ENCODE measurements at regions not wholly inside any gene's neighbourhood (a gene's known extent, or its start where the extent isn't known, plus 50 kb on each side); places are given as distances from the start of the nearest gene placed in this dataset.
"Not testable (repeated sequence)": the region's sequence is repeated elsewhere in the genome, so short reads cannot be mapped to it uniquely, and the experiment has no call there.

DNA sequence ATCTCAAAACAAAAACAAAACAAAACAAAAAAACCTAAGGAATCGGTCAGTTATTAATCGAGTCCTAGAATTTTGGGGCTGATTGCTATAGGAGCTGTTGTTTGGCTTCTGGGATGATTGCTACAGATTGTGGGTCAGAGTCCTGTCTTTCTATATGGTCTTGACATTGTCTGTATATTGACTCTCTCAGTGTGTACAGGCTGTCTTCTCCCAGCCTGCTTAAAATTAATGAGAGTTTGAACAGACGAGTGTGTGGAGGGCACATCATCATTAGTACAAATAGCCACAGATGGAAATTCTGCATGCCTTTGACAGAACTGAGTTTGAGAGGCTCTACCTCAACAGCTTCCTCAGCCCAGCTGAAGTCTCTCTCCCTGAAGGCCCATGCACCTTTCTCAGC lies 98.0 kb upstream of the PLGLB2 start:
- TF ChIP-seq, protein P1, sequence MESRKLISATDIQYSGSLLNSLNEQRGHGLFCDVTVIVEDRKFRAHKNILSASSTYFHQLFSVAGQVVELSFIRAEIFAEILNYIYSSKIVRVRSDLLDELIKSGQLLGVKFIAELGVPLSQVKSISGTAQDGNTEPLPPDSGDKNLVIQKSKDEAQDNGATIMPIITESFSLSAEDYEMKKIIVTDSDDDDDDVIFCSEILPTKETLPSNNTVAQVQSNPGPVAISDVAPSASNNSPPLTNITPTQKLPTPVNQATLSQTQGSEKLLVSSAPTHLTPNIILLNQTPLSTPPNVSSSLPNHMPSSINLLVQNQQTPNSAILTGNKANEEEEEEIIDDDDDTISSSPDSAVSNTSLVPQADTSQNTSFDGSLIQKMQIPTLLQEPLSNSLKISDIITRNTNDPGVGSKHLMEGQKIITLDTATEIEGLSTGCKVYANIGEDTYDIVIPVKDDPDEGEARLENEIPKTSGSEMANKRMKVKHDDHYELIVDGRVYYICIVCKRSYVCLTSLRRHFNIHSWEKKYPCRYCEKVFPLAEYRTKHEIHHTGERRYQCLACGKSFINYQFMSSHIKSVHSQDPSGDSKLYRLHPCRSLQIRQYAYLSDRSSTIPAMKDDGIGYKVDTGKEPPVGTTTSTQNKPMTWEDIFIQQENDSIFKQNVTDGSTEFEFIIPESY (IDR thresholded peaks at IDR 0.05; ENCODE audit: extremely low read depth, insufficient replicate concordance, low read length) = not testable (repeated sequence)
- TF ChIP-seq, protein P2, sequence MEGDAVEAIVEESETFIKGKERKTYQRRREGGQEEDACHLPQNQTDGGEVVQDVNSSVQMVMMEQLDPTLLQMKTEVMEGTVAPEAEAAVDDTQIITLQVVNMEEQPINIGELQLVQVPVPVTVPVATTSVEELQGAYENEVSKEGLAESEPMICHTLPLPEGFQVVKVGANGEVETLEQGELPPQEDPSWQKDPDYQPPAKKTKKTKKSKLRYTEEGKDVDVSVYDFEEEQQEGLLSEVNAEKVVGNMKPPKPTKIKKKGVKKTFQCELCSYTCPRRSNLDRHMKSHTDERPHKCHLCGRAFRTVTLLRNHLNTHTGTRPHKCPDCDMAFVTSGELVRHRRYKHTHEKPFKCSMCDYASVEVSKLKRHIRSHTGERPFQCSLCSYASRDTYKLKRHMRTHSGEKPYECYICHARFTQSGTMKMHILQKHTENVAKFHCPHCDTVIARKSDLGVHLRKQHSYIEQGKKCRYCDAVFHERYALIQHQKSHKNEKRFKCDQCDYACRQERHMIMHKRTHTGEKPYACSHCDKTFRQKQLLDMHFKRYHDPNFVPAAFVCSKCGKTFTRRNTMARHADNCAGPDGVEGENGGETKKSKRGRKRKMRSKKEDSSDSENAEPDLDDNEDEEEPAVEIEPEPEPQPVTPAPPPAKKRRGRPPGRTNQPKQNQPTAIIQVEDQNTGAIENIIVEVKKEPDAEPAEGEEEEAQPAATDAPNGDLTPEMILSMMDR (IDR thresholded peaks at IDR 0.05 in 2 of 3, conservative IDR thresholded peaks at IDR 0.05 in 1 of 3; ENCODE audit: borderline replicate concordance in 1 of 3, insufficient read depth in 1 of 3, low read depth in 2 of 3, low read length in 2 of 3) = not testable (repeated sequence)
- not testable (repeated sequence) for TF ChIP-seq CEBPB (IDR thresholded peaks at IDR 0.05; ENCODE audit: low read depth); SIN3A (IDR thresholded peaks at IDR 0.05; ENCODE audit: low read depth); POLR2A (IDR thresholded peaks at IDR 0.05; ENCODE audit: borderline replicate concordance, extremely low read depth, insufficient read depth, insufficient read length); EZH2 (IDR thresholded peaks at IDR 0.05); POLR2AphosphoS5 (IDR thresholded peaks at IDR 0.05; ENCODE audit: low read depth, low read length); SRF (IDR thresholded peaks at IDR 0.05; ENCODE audit: low read depth); JUND (IDR thresholded peaks at IDR 0.05); RAD21 (IDR thresholded peaks at IDR 0.05; ENCODE audit: low read depth); SP1 (IDR thresholded peaks at IDR 0.05; ENCODE audit: low read depth); TCF7L2 (IDR thresholded peaks at IDR 0.05; ENCODE audit: borderline replicate concordance, extremely low read depth, insufficient read depth, insufficient read length); YY1 (IDR thresholded peaks at IDR 0.05; ENCODE audit: extremely low read depth, insufficient replicate concordance, low read depth, low read length)
- TF ChIP-seq, protein P3, sequence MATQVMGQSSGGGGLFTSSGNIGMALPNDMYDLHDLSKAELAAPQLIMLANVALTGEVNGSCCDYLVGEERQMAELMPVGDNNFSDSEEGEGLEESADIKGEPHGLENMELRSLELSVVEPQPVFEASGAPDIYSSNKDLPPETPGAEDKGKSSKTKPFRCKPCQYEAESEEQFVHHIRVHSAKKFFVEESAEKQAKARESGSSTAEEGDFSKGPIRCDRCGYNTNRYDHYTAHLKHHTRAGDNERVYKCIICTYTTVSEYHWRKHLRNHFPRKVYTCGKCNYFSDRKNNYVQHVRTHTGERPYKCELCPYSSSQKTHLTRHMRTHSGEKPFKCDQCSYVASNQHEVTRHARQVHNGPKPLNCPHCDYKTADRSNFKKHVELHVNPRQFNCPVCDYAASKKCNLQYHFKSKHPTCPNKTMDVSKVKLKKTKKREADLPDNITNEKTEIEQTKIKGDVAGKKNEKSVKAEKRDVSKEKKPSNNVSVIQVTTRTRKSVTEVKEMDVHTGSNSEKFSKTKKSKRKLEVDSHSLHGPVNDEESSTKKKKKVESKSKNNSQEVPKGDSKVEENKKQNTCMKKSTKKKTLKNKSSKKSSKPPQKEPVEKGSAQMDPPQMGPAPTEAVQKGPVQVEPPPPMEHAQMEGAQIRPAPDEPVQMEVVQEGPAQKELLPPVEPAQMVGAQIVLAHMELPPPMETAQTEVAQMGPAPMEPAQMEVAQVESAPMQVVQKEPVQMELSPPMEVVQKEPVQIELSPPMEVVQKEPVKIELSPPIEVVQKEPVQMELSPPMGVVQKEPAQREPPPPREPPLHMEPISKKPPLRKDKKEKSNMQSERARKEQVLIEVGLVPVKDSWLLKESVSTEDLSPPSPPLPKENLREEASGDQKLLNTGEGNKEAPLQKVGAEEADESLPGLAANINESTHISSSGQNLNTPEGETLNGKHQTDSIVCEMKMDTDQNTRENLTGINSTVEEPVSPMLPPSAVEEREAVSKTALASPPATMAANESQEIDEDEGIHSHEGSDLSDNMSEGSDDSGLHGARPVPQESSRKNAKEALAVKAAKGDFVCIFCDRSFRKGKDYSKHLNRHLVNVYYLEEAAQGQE (IDR thresholded peaks at IDR 0.05; ENCODE audit: low read depth) = not testable (repeated sequence)
